Immature natural killer cell (primary cell): ENCODE measurements at regions not wholly inside any gene's neighbourhood (a gene's known extent, or its start where the extent isn't known, plus 50 kb on each side); places are given as distances from the start of the nearest gene placed in this dataset.

Source experiments
- DNase-seq, 3 donors: peaks; one replicate each; pipeline ENCODE4 v3.0.0; 2022; ENCODE audit warnings: mixed read lengths in 1 of 3
- H3K27ac Mint-ChIP-seq, 6 donors: one replicate each; pipeline ENCODE4 v1.8.0; 2020; ENCODE audit warnings: mixed read lengths in 6 of 6, mild to moderate bottlenecking in 5 of 6, inconsistent platforms in 4 of 6, moderate library complexity in 3 of 6
- H3K27me3 Mint-ChIP-seq, 3 donors: one replicate each; pipeline ENCODE4 v1.8.0; 2020 to 2021; ENCODE audit warnings: low read depth in 3 of 3, mild to moderate bottlenecking in 3 of 3, mixed read lengths in 3 of 3, moderate library complexity in 3 of 3, inconsistent platforms in 1 of 3
- H3K36me3 Mint-ChIP-seq, 3 donors: one replicate each; pipeline ENCODE4 v1.8.0; 2020; ENCODE audit warnings: mixed read lengths in 3 of 3, inconsistent platforms in 2 of 3, mild to moderate bottlenecking in 2 of 3
- H3K4me1 Mint-ChIP-seq, 2 donors: one replicate each; pipeline ENCODE4 v1.8.0; 2020; ENCODE audit warnings: inconsistent platforms in 2 of 2, mild to moderate bottlenecking in 2 of 2, mixed read lengths in 2 of 2, moderate library complexity in 1 of 2
- H3K4me3 Mint-ChIP-seq, 5 donors: one replicate each; pipeline ENCODE4 v1.8.0; 2020; ENCODE audit warnings: mild to moderate bottlenecking in 5 of 5, mixed read lengths in 5 of 5, inconsistent platforms in 3 of 5, moderate library complexity in 3 of 5
- H3K9me3 Mint-ChIP-seq, 6 donors: one replicate each; pipeline ENCODE4 v1.8.0; 2020; ENCODE audit warnings: mild to moderate bottlenecking in 6 of 6, mixed read lengths in 6 of 6, inconsistent platforms in 4 of 6, moderate library complexity in 3 of 6

GRCh38 chr3:34828847-34829246 is 810.5 kb upstream of the ARPP21 start:
- H3K9me3 Mint-ChIP-seq: peaks cover 6 to 24% (median 8%) of the 10 kb centered on the region in 6 donors
- H3K4me3 Mint-ChIP-seq: no peak overlapping the region
- no peak for DNase-seq
- no peak overlapping the region for H3K27ac Mint-ChIP-seq
- peaks cover 0 to 2% (median 0%) of the 10 kb centered on the region in 3 donors for H3K36me3 Mint-ChIP-seq
- no peaks in the 10 kb centered on the region for H3K4me1 Mint-ChIP-seq
- H3K27me3 Mint-ChIP-seq: peaks cover 0 to 1% (median 0%) of the 10 kb centered on the region in 3 donors

- DNase-seq: no peak
- H3K27ac Mint-ChIP-seq: no peak overlapping the region
- no peaks in the 10 kb centered on the region for H3K27me3 Mint-ChIP-seq
- peaks cover 0 to 28% (median 6%) of the 10 kb centered on the region in 6 donors for H3K9me3 Mint-ChIP-seq
- H3K4me3 Mint-ChIP-seq: no peak overlapping the region
- H3K36me3 Mint-ChIP-seq: peaks cover 0 to 2% (median 0%) of the 10 kb centered on the region in 3 donors
- no peaks in the 10 kb centered on the region for H3K4me1 Mint-ChIP-seq
These were observed 806.3 kb upstream of the ARPP21 start for GRCh38 chr3:34832865-34833508.

GRCh38 chr3:34837848-34838741 is 801.2 kb upstream of the ARPP21 start:
- H3K4me3 Mint-ChIP-seq: no peak overlapping the region
- H3K9me3 Mint-ChIP-seq: peaks cover 3 to 25% (median 9%) of the 10 kb centered on the region in 6 donors
- no peaks in the 10 kb centered on the region for H3K36me3 Mint-ChIP-seq
- no peaks in the 10 kb centered on the region for H3K4me1 Mint-ChIP-seq
- no peak for DNase-seq
- H3K27me3 Mint-ChIP-seq: no peaks in the 10 kb centered on the region
- no peak overlapping the region for H3K27ac Mint-ChIP-seq

- no peaks in the 10 kb centered on the region for H3K27me3 Mint-ChIP-seq
- no peaks in the 10 kb centered on the region for H3K4me1 Mint-ChIP-seq
- H3K9me3 Mint-ChIP-seq: peaks cover 0 to 18% (median 11%) of the 10 kb centered on the region in 6 donors
- H3K4me3 Mint-ChIP-seq: no peak overlapping the region
- H3K27ac Mint-ChIP-seq: no peak overlapping the region
- H3K36me3 Mint-ChIP-seq: no peaks in the 10 kb centered on the region
- DNase-seq: no peak
These were observed 796.4 kb upstream of the ARPP21 start for GRCh38 chr3:34842706-34843480.

- Mint-ChIP-seq H3K9me3 (peaks cover 0 to 12% (median 5%) of the 10 kb centered on the region in 6 donors), H3K4me1 (no peaks in the 10 kb centered on the region), H3K4me3 (no peak overlapping the region), H3K36me3 (no peaks in the 10 kb centered on the region), H3K27me3 (no peaks in the 10 kb centered on the region), H3K27ac (no peak overlapping the region)
- no peak for DNase-seq
These were observed 795.1 kb upstream of the ARPP21 start for GRCh38 chr3:34844323-34844620.

- Mint-ChIP-seq H3K4me1 (no peaks in the 10 kb centered on the region), H3K4me3 (no peak overlapping the region), H3K36me3 (no peaks in the 10 kb centered on the region), H3K27me3 (peaks cover 0 to 1% (median 0%) of the 10 kb centered on the region in 3 donors), H3K27ac (no peak overlapping the region), H3K9me3 (peaks cover 2 to 7% (median 5%) of the 10 kb centered on the region in 6 donors)
- no peak for DNase-seq
These were observed 788.2 kb upstream of the ARPP21 start for GRCh38 chr3:34851137-34851536.

GRCh38 chr3:34852844-34853439 is 786.4 kb upstream of the ARPP21 start:
- Mint-ChIP-seq H3K27ac (no peak overlapping the region), H3K36me3 (no peaks in the 10 kb centered on the region), H3K4me1 (no peaks in the 10 kb centered on the region)

GRCh38 chr3:34856081-34856947 is 783.0 kb upstream of the ARPP21 start:
- Mint-ChIP-seq H3K36me3 (no peaks in the 10 kb centered on the region), H3K27me3 (peaks cover 0 to 1% (median 0%) of the 10 kb centered on the region in 3 donors), H3K9me3 (peaks cover 0 to 8% (median 5%) of the 10 kb centered on the region in 6 donors), H3K4me3 (no peak overlapping the region), H3K4me1 (no peaks in the 10 kb centered on the region), H3K27ac (no peak overlapping the region)
- no peak for DNase-seq

More at GRCh38 chr3:34852844-34853439, 786.4 kb upstream of the ARPP21 start:
- DNase-seq: no peak
- Mint-ChIP-seq H3K27me3 (peaks cover 0 to 1% (median 0%) of the 10 kb centered on the region in 3 donors), H3K4me3 (no peak overlapping the region), H3K9me3 (peaks cover 0 to 8% (median 4%) of the 10 kb centered on the region in 6 donors)

- H3K36me3 Mint-ChIP-seq: no peaks in the 10 kb centered on the region
- no peak overlapping the region for H3K27ac Mint-ChIP-seq
- no peaks in the 10 kb centered on the region for H3K27me3 Mint-ChIP-seq
- no peak for DNase-seq
- peaks cover 0 to 6% (median 4%) of the 10 kb centered on the region in 6 donors for H3K9me3 Mint-ChIP-seq
- no peaks in the 10 kb centered on the region for H3K4me1 Mint-ChIP-seq
- H3K4me3 Mint-ChIP-seq: no peak overlapping the region
These were observed 781.2 kb upstream of the ARPP21 start for GRCh38 chr3:34858067-34858660.

- Mint-ChIP-seq H3K27me3 (no peaks in the 10 kb centered on the region), H3K4me3 (no peak overlapping the region)
These were observed 779.6 kb upstream of the ARPP21 start for GRCh38 chr3:34859746-34860145.

GRCh38 chr3:34862456-34862855 is 776.9 kb upstream of the ARPP21 start:
- Mint-ChIP-seq H3K4me1 (no peaks in the 10 kb centered on the region), H3K4me3 (no peak overlapping the region), H3K36me3 (no peaks in the 10 kb centered on the region), H3K27ac (no peak overlapping the region), H3K9me3 (peaks cover 4 to 11% (median 9%) of the 10 kb centered on the region in 6 donors), H3K27me3 (no peaks in the 10 kb centered on the region)
- DNase-seq: no peak

More at GRCh38 chr3:34859746-34860145, 779.6 kb upstream of the ARPP21 start:
- no peak for DNase-seq
- peaks cover 0 to 9% (median 4%) of the 10 kb centered on the region in 6 donors for H3K9me3 Mint-ChIP-seq
- H3K27ac Mint-ChIP-seq: no peak overlapping the region
- no peaks in the 10 kb centered on the region for H3K4me1 Mint-ChIP-seq
- no peaks in the 10 kb centered on the region for H3K36me3 Mint-ChIP-seq

GRCh38 chr3:34863485-34863884 is 775.8 kb upstream of the ARPP21 start:
- Mint-ChIP-seq H3K4me3 (no peak overlapping the region), H3K27ac (no peak overlapping the region), H3K27me3 (no peaks in the 10 kb centered on the region), H3K36me3 (no peaks in the 10 kb centered on the region), H3K4me1 (no peaks in the 10 kb centered on the region), H3K9me3 (peaks cover 5 to 11% (median 9%) of the 10 kb centered on the region in 6 donors)
- DNase-seq: no peak
